ENCODE measurements at regions not wholly inside any gene's neighbourhood (a gene's known extent, or its start where the extent isn't known, plus 50 kb on each side); places are given as distances from the start of the nearest gene placed in this dataset.

GRCh38 chr11:127350476-127350875 is 349.9 kb upstream of the KIRREL3 start:
- TF ChIP-seq YY1 (IDR thresholded peaks at IDR 0.05; ENCODE audit: insufficient read depth, insufficient read length) (no peak), SUZ12 (IDR thresholded peaks at IDR 0.05; ENCODE audit: extremely low read depth, insufficient read depth, insufficient read length) (no peak), ZNF274 (IDR thresholded peaks at IDR 0.05; ENCODE audit: low read depth, low read length) (no peak)
- no peaks in the 10 kb centered on the region for H3K27me3 ChIP-seq (ENCODE audit: insufficient read depth, insufficient read length)
- H3K9me3 ChIP-seq (ENCODE audit: insufficient read depth, low read length), result peaks cover 22% of the 10 kb centered on the region
- no peaks in the 10 kb centered on the region for H3K36me3 ChIP-seq (ENCODE audit: insufficient read depth, insufficient read length, low read length)
- no peak for DNase-seq (ENCODE audit: low read depth, low spot score)
- no peaks in the 10 kb centered on the region for H3K4me1 ChIP-seq (ENCODE audit: insufficient read depth, insufficient read length)
- H3K9ac ChIP-seq (ENCODE audit: insufficient read length, low read depth), result no peak overlapping the region
- H3K4me3 ChIP-seq (ENCODE audit: insufficient read length, low read depth), result no peak overlapping the region

DNA sequence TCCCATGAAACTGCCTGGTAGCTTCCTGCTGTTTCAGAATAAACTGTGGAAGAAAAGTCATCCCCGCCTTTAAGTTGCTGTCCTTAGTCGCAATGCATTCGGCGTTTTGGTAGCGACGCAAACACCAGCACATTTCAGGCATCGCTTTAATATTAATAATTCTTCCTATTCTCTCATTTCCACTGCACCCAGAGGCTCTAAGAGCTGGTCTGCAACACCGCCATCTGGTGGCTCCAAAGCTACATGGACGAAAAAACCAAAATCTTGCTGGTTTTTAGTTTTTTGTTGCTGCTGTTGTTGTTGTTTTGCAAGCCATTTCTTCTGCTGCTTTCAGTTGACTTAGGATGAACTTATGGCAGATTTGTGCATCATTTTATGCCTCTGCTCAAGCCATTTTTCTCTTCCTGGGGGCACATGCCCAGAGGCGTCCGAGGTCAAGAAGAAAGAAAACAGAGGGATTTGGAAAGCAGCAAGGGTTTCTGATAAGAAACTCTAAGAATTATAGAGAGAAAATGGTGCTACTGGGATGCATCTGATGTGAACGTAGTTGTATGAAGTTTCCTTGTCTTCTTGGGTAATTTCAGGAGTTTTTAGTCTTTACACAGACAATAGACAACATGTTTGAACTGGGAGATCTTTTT is 345.4 kb upstream of the KIRREL3 start:
- Histone ChIP-seq H3K9ac (ENCODE audit: insufficient read length, low read depth) (no peak overlapping the region), H3K4me3 (ENCODE audit: insufficient read length, low read depth) (no peak overlapping the region), H3K27me3 (ENCODE audit: insufficient read depth, insufficient read length) (no peaks in the 10 kb centered on the region), H3K4me1 (ENCODE audit: insufficient read depth, insufficient read length) (no peaks in the 10 kb centered on the region), H3K36me3 (ENCODE audit: insufficient read depth, insufficient read length, low read length) (no peaks in the 10 kb centered on the region), H3K9me3 (ENCODE audit: insufficient read depth, low read length) (peaks cover 22% of the 10 kb centered on the region)
- peak; percentile 27 for DNase-seq (ENCODE audit: low read depth, low spot score)
- TF ChIP-seq SUZ12 (IDR thresholded peaks at IDR 0.05; ENCODE audit: extremely low read depth, insufficient read depth, insufficient read length) (no peak), ZNF274 (IDR thresholded peaks at IDR 0.05; ENCODE audit: low read depth, low read length) (no peak), YY1 (IDR thresholded peaks at IDR 0.05; ENCODE audit: insufficient read depth, insufficient read length) (no peak)

DNA sequence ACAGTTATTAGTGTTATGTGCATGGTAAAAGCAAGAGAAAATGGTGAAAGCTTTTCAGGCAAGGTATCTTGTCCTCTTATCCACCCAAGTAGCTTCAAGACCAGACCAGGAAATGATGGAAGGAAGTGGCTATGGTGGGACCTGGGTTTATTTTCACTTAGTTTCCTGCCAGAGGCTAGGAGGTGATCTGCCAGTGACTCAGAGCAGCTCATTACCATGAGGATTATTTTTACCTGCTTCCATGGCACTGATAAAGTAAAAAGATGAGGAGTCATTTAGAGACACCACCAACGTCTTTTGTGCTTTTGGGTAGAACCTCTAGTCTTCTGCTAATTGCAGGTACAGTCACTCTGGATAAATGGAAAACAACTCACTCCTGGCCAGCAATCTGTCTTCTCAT is 339.9 kb upstream of the KIRREL3 start:
- Histone ChIP-seq H3K9me3 (ENCODE audit: insufficient read depth, low read length) (0 out of 2 replicates have a peak, but pooled peaks cover 3% of the 10 kb centered on the region), H3K4me3 (ENCODE audit: insufficient read length, low read depth) (no peak overlapping the region), H3K27me3 (ENCODE audit: insufficient read depth, insufficient read length) (no peaks in the 10 kb centered on the region), H3K36me3 (ENCODE audit: insufficient read depth, insufficient read length, low read length) (no peaks in the 10 kb centered on the region), H3K9ac (ENCODE audit: insufficient read length, low read depth) (no peak overlapping the region), H3K4me1 (ENCODE audit: insufficient read depth, insufficient read length) (no peaks in the 10 kb centered on the region)
- no peak for TF ChIP-seq YY1 (IDR thresholded peaks at IDR 0.05; ENCODE audit: insufficient read depth, insufficient read length)
- TF ChIP-seq SUZ12 (IDR thresholded peaks at IDR 0.05; ENCODE audit: extremely low read depth, insufficient read depth, insufficient read length), result no peak
- TF ChIP-seq ZNF274 (IDR thresholded peaks at IDR 0.05; ENCODE audit: low read depth, low read length), result no peak
- DNase-seq (ENCODE audit: low read depth, low spot score), result no peak

DNA sequence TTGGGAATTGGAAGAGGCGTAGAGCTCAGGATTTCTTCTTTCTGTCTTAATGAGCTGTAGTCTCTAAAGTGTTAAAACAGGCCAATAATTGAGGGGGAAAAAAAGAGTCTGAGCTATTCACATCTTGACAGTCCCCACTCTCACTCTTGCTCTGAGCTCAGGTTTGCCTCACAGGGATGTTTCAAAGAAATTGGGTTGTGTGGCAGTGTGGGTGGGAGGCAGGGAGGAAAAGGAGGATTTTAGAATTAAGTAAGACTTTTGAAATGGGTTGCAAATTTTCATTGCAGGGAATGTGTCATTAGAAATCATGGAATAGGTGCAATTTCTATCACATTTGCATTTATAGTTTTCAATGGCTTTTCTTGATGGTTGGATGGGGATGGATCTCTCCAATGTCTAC is 338.8 kb upstream of the KIRREL3 start:
- Histone ChIP-seq H3K9me3 (ENCODE audit: insufficient read depth, low read length) (0 out of 2 replicates have a peak, but pooled peaks cover 3% of the 10 kb centered on the region), H3K9ac (ENCODE audit: insufficient read length, low read depth) (no peak overlapping the region), H3K27me3 (ENCODE audit: insufficient read depth, insufficient read length) (no peaks in the 10 kb centered on the region), H3K4me3 (ENCODE audit: insufficient read length, low read depth) (no peak overlapping the region), H3K4me1 (ENCODE audit: insufficient read depth, insufficient read length) (no peaks in the 10 kb centered on the region), H3K36me3 (ENCODE audit: insufficient read depth, insufficient read length, low read length) (no peaks in the 10 kb centered on the region)
- no peak for DNase-seq (ENCODE audit: low read depth, low spot score)
- TF ChIP-seq SUZ12 (IDR thresholded peaks at IDR 0.05; ENCODE audit: extremely low read depth, insufficient read depth, insufficient read length) (no peak), ZNF274 (IDR thresholded peaks at IDR 0.05; ENCODE audit: low read depth, low read length) (no peak), YY1 (IDR thresholded peaks at IDR 0.05; ENCODE audit: insufficient read depth, insufficient read length) (no peak)

- Histone ChIP-seq H3K27me3 (ENCODE audit: insufficient read depth, insufficient read length) (no peaks in the 10 kb centered on the region), H3K4me3 (ENCODE audit: insufficient read length, low read depth) (no peak overlapping the region), H3K9ac (ENCODE audit: insufficient read length, low read depth) (no peak overlapping the region), H3K9me3 (ENCODE audit: insufficient read depth, low read length) (0 out of 2 replicates have a peak, but pooled peaks cover 3% of the 10 kb centered on the region), H3K4me1 (ENCODE audit: insufficient read depth, insufficient read length) (no peaks in the 10 kb centered on the region), H3K36me3 (ENCODE audit: insufficient read depth, insufficient read length, low read length) (no peaks in the 10 kb centered on the region)
- TF ChIP-seq ZNF274 (IDR thresholded peaks at IDR 0.05; ENCODE audit: low read depth, low read length) (no peak), YY1 (IDR thresholded peaks at IDR 0.05; ENCODE audit: insufficient read depth, insufficient read length) (no peak), SUZ12 (IDR thresholded peaks at IDR 0.05; ENCODE audit: extremely low read depth, insufficient read depth, insufficient read length) (no peak)
- DNase-seq (ENCODE audit: low read depth, low spot score), result peak; percentile 30
Observed at GRCh38 chr11:127338380-127339259, 338.1 kb upstream of the KIRREL3 start.

GRCh38 chr11:127334466-127334865 is 333.9 kb upstream of the KIRREL3 start:
- no peaks in the 10 kb centered on the region for H3K36me3 ChIP-seq (ENCODE audit: insufficient read depth, insufficient read length, low read length)
- no peaks in the 10 kb centered on the region for H3K4me1 ChIP-seq (ENCODE audit: insufficient read depth, insufficient read length)
- peaks cover 5% of the 10 kb centered on the region; the same call in 1 of the 2 replicates for H3K9me3 ChIP-seq (ENCODE audit: insufficient read depth, low read length)
- H3K4me3 ChIP-seq (ENCODE audit: insufficient read length, low read depth), result no peak overlapping the region
- peak; percentile 36 for DNase-seq (ENCODE audit: low read depth, low spot score)
- H3K27me3 ChIP-seq (ENCODE audit: insufficient read depth, insufficient read length), result no peaks in the 10 kb centered on the region
- H3K9ac ChIP-seq (ENCODE audit: insufficient read length, low read depth), result no peak overlapping the region
- TF ChIP-seq YY1 (IDR thresholded peaks at IDR 0.05; ENCODE audit: insufficient read depth, insufficient read length) (no peak), ZNF274 (IDR thresholded peaks at IDR 0.05; ENCODE audit: low read depth, low read length) (no peak), SUZ12 (IDR thresholded peaks at IDR 0.05; ENCODE audit: extremely low read depth, insufficient read depth, insufficient read length) (no peak)

DNA sequence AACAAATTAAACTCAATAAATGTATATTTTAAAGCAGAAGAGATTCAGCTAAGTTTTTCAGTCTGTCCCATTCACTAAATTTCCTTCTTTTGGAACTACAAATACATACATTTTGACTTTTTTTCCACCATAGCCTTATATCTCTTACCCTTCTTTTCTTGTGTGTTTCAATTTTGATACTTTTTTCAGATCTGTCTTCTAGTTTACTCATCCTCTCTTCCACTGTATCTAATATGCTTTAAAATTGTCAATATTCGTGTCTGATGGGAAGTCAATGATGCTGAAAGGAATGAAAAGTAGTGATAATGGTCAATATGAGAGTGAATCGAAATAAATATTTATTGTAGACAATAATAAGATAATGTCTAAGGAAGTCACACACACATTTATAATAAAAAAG is 332.3 kb upstream of the KIRREL3 start:
- Histone ChIP-seq H3K4me3 (ENCODE audit: insufficient read length, low read depth) (no peak overlapping the region), H3K9ac (ENCODE audit: insufficient read length, low read depth) (no peak overlapping the region), H3K4me1 (ENCODE audit: insufficient read depth, insufficient read length) (no peaks in the 10 kb centered on the region), H3K9me3 (ENCODE audit: insufficient read depth, low read length) (peaks cover 5% of the 10 kb centered on the region; the same call in 1 of the 2 replicates), H3K36me3 (ENCODE audit: insufficient read depth, insufficient read length, low read length) (no peaks in the 10 kb centered on the region), H3K27me3 (ENCODE audit: insufficient read depth, insufficient read length) (no peaks in the 10 kb centered on the region)
- no peak for DNase-seq (ENCODE audit: low read depth, low spot score)
- TF ChIP-seq YY1 (IDR thresholded peaks at IDR 0.05; ENCODE audit: insufficient read depth, insufficient read length) (no peak), ZNF274 (IDR thresholded peaks at IDR 0.05; ENCODE audit: low read depth, low read length) (no peak), SUZ12 (IDR thresholded peaks at IDR 0.05; ENCODE audit: extremely low read depth, insufficient read depth, insufficient read length) (no peak)
